Panc1 (cell line): ENCODE measurements at regions not wholly inside any gene's neighbourhood (a gene's known extent, or its start where the extent isn't known, plus 50 kb on each side); places are given as distances from the start of the nearest gene placed in this dataset.

Source experiments
- ATAC-seq: fragments of 200-7000 bp; cut with Tn5 transposase; 2 replicates; pipeline ENCODE4 v1.9.1; 2020; ENCODE audit warnings: mild to moderate bottlenecking, moderate library complexity
- BruUV-seq: library from RNA; stranded (reverse); fragments of 400-500 nt; replicated peaks from 2 replicates; lab custom pipeline; 2021; lab: Mats Ljungman, UMichigan
- CTCF ChIA-PET: fragments of 300-600 bp; sonication (Branson Sonifier 250); formaldehyde crosslinking; loops from one replicate; lab custom pipeline; 2022; ENCODE audit warnings: antibody characterized with exemption; lab: Charles Lee
- POLR2A ChIA-PET: fragments of 300-600 bp; sonication (Branson Sonifier 250); formaldehyde crosslinking; loops from one replicate; lab custom pipeline; 2022; ENCODE audit warnings: antibody characterized with exemption; lab: Charles Lee
- DNase-seq: peaks from one replicate; pipeline ENCODE4 v3.0.0-alpha.2; 2010; ENCODE audit warnings: low read depth, low spot score
- H3K27ac ChIP-seq: 2 replicates; pipeline ENCODE4 v1.5.1; 2011; ENCODE audit warnings: mild to moderate bottlenecking, low read length, inconsistent platforms
- H3K27me3 ChIP-seq: fragments of 200-500 bp; sonication (Bioruptor generic); 2 replicates; pipeline ENCODE4 v1.6.0; 2014; ENCODE audit warnings: low read length, inconsistent platforms; ENCODE audit not compliant: control insufficient read depth, insufficient read depth
- H3K36me3 ChIP-seq: fragments of 200-500 bp; sonication (Bioruptor generic); 2 replicates; pipeline ENCODE4 v1.5.1; 2014; ENCODE audit warnings: inconsistent platforms, mild to moderate bottlenecking, low read length, moderate library complexity; ENCODE audit not compliant: control insufficient read depth, insufficient read depth
- H3K4me1 ChIP-seq: 2 replicates; pipeline ENCODE4 v1.5.1; 2011; ENCODE audit warnings: inconsistent platforms, mild to moderate bottlenecking, low read length, moderate library complexity; ENCODE audit not compliant: control insufficient read depth, insufficient read depth
- H3K4me3 ChIP-seq, 2 experiments: 2 replicates each; pipeline ENCODE4 v1.5.1; 2011 to 2012; ENCODE audit warnings: low read depth in 2 of 2, low read length in 2 of 2, mild to moderate bottlenecking in 2 of 2, inconsistent platforms in 1 of 2, moderate library complexity in 1 of 2
- H3K9me3 ChIP-seq: fragments of 200-500 bp; sonication (Bioruptor generic); 2 replicates; pipeline ENCODE4 v1.5.1; 2014; ENCODE audit warnings: low read depth, mild to moderate bottlenecking, inconsistent platforms, low read length, moderate library complexity; ENCODE audit not compliant: control insufficient read depth, insufficient read depth
- POLR2AphosphoS5 ChIP-seq: IDR thresholded peaks from 2 replicates; pipeline ENCODE4 v1.6.1; 2012; ENCODE audit warnings: mild to moderate bottlenecking, low read depth, low read length, moderate library complexity
- REST ChIP-seq, 2 experiments: IDR thresholded peaks; 2 replicates each; pipeline ENCODE4 v1.6.1; 2011 to 2012; ENCODE audit warnings: low read depth in 2 of 2, control low read depth in 1 of 2, low read length in 1 of 2, mild to moderate bottlenecking in 1 of 2, moderate library complexity in 1 of 2; ENCODE audit not compliant: insufficient read depth in 1 of 2
- SIN3A ChIP-seq: IDR thresholded peaks from 2 replicates; pipeline ENCODE4 v1.6.1; 2012; ENCODE audit warnings: low read depth, mild to moderate bottlenecking, low read length, moderate library complexity, borderline replicate concordance; ENCODE audit not compliant: insufficient read depth
- TCF7L2 ChIP-seq: IDR thresholded peaks from 2 replicates; pipeline ENCODE4 v1.6.1; 2011; ENCODE audit warnings: mild to moderate bottlenecking, low read depth, low read length, inconsistent platforms
- in situ Hi-C: cut with HindIII; loops from 2 replicates; pipeline ENCODE4 v1.10.0; 2016; ENCODE audit warnings: low sequenced_read_pairs, low pct_unique_long_range_greater_than_20kb
- intact Hi-C: fragments of 100-400 bp; cut with micrococcal nuclease; formaldehyde crosslinking; loops from one replicate; pipeline ENCODE4 v1.10.0; 2022; ENCODE audit not compliant: unreplicated experiment
- TF ChIP-seq, protein P1 (sequence below): fragments of 450-650 bp; IDR thresholded peaks from 2 replicates; pipeline ENCODE4 v1.5.1; 2017; ENCODE audit warnings: mild to moderate bottlenecking

DNA sequence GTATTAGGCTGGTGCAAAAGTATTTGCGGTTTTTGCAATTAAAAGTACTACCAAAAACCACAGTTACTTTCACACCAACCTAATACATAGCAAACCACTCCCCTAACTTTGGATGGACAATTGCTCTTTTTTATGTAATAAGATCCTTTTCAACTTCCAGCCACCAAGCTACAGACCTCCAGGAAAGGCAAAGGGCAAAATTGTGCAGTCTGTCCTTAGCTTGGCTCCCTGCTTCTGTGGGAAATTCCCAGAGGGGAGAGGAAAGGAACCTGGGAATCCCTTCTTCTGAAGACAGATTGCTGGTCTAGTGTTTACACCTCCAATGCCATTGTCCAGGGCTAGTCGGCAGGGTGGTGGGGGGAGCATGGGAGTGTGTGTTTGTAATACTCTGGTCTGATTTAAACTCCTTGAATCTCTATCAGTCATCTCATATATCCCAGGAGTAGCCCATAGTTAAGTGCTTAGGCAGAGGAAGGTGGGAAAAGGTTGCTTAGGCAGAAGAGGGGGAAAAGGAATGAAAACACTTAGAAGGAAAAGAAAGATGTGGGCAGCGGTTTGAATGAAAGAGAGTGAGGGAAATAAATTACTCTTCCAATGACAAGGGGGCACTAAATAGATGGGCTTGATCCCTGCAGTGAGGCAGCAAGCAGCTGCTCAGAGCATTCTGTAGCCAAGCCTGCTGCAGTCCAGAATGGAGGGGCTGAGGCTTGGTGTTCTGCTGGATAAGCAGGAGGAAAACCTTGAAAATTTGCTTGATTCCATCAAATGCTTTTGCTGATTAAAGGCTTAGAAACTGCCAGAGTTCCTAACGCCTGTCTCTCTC is 86.9 kb upstream of the MAP1B start:
- in situ Hi-C loops = no loop called here
- ATAC-seq = no peak
- CTCF ChIA-PET = interaction anchor here (0.6 kb wide), 1 partner anchor 361 kb away, joined by 6 read pairs; no protein-coding TSS in a partner anchor

DNA sequence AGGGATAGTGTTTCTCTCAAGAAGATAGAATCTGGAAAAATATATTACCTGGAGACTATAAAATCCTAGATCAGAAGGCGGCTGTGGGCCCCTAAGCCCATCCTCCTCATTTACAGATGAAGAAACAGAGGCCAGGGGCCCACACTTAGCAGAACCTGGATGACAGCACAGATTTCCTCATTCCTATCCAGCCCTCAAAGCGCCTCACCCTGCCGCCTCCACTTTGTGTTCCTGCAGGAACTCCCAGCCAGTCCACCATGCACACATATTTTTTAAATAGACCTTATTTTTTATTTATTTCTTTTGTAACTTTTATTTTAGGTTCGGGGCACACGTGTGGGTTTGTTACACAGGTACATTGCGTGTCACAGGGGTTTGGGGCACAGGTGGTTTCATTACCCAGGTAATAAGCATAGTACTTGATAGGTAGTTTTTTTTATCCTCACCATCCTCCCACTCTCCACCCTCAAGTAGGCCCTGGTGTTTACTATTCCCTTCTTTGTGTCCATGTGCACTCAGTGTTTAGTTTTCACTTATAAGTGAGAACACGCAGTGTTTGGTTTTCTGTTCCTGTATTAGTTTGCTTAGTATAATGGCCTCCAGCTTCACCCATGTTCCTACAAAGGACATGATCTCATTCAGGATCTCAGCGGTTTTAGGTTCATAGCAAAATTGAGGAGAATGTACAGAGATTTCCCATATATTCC is 85.5 kb upstream of the MAP1B start:
- no peak for ATAC-seq

More for the DNA sequence above, 86.9 kb upstream of the MAP1B start:
- no TSS peak for BruUV-seq
- H3K4me1 ChIP-seq = no peaks in the 10 kb centered on the region
- H3K27me3 ChIP-seq = peaks cover 20% of the 10 kb centered on the region
- TF ChIP-seq, protein P1, sequence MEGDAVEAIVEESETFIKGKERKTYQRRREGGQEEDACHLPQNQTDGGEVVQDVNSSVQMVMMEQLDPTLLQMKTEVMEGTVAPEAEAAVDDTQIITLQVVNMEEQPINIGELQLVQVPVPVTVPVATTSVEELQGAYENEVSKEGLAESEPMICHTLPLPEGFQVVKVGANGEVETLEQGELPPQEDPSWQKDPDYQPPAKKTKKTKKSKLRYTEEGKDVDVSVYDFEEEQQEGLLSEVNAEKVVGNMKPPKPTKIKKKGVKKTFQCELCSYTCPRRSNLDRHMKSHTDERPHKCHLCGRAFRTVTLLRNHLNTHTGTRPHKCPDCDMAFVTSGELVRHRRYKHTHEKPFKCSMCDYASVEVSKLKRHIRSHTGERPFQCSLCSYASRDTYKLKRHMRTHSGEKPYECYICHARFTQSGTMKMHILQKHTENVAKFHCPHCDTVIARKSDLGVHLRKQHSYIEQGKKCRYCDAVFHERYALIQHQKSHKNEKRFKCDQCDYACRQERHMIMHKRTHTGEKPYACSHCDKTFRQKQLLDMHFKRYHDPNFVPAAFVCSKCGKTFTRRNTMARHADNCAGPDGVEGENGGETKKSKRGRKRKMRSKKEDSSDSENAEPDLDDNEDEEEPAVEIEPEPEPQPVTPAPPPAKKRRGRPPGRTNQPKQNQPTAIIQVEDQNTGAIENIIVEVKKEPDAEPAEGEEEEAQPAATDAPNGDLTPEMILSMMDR = no peak
- H3K4me3 ChIP-seq = no peak overlapping the region
- no peak overlapping the region for H3K27ac ChIP-seq
- POLR2A ChIA-PET = no interaction called here
- H3K9me3 ChIP-seq = no peaks in the 10 kb centered on the region
- no peaks in the 10 kb centered on the region for H3K36me3 ChIP-seq
- intact Hi-C loops = no loop called here
- DNase-seq = no peak

More for the DNA sequence above, 85.5 kb upstream of the MAP1B start:
- TF ChIP-seq, protein P1 = no peak
- no peak for TF ChIP-seq POLR2AphosphoS5
- TF ChIP-seq REST (IDR thresholded peaks at IDR 0.05; ENCODE audit: insufficient read depth in 1 of 2, low read depth in 2 of 2, low read length in 1 of 2) = no peak
- no peak for TF ChIP-seq TCF7L2
- no peak for TF ChIP-seq SIN3A
- Histone ChIP-seq H3K36me3 (no peaks in the 10 kb centered on the region), H3K9me3 (no peaks in the 10 kb centered on the region), H3K4me3 (no peak overlapping the region), H3K4me1 (no peaks in the 10 kb centered on the region), H3K27me3 (peaks cover 19% of the 10 kb centered on the region), H3K27ac (no peak overlapping the region)
- intact Hi-C loops = no loop called here
- in situ Hi-C loops = no loop called here
- ChIA-PET POLR2A (no interaction called here), CTCF (no interaction called here)
- no peak for DNase-seq
- no TSS peak for BruUV-seq
